ENCODE measurements at regions not wholly inside any gene's neighbourhood (a gene's known extent, or its start where the extent isn't known, plus 50 kb on each side); places are given as distances from the start of the nearest gene placed in this dataset.

- WGBS, 5 donors, result 83 to 95% (median 88%) methylated on average over 5 of the region's 5 CpGs
- intact Hi-C loops (cut with DNase I; ENCODE audit: low total_unique reads), result no loop called here
Observed at GRCh38 chr21:35908311-35909078, 151.8 kb downstream of the SETD4 start.

DNA sequence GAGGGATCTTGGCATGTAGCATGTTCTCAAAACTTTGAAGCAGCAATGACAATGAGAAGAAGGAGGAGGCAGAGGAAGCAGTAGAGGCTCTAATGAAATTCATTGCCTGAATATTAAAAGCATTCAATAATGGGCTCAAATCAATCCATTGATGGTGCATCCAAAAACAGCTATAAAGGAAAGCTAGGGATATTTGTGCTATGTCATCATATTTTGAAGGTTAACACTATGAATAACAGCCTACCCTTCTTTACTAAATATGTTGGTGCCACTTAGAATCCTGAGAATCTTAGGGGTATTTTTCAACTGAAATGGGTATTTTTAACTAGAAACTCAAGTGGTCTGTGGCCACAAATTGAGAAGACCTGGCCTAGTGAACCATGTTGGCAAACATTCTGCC lies 153.7 kb downstream of the SETD4 start:
- Histone ChIP-seq H3K27me3 (replicated peaks in 1 of 7) (no peaks in the 10 kb centered on the region), H3K36me3 (no peaks in the 10 kb centered on the region), H3K4me1 (no peaks in the 10 kb centered on the region), H3K9me3 (no peaks in the 10 kb centered on the region), H3K4me3 (no peak overlapping the region), H3K27ac (no peak overlapping the region)
- TF ChIP-seq POLR2A (IDR thresholded peaks at IDR 0.05) (no peak), POLR2AphosphoS5 (IDR thresholded peaks at IDR 0.05) (no peak)
- TF ChIP-seq, protein P1, sequence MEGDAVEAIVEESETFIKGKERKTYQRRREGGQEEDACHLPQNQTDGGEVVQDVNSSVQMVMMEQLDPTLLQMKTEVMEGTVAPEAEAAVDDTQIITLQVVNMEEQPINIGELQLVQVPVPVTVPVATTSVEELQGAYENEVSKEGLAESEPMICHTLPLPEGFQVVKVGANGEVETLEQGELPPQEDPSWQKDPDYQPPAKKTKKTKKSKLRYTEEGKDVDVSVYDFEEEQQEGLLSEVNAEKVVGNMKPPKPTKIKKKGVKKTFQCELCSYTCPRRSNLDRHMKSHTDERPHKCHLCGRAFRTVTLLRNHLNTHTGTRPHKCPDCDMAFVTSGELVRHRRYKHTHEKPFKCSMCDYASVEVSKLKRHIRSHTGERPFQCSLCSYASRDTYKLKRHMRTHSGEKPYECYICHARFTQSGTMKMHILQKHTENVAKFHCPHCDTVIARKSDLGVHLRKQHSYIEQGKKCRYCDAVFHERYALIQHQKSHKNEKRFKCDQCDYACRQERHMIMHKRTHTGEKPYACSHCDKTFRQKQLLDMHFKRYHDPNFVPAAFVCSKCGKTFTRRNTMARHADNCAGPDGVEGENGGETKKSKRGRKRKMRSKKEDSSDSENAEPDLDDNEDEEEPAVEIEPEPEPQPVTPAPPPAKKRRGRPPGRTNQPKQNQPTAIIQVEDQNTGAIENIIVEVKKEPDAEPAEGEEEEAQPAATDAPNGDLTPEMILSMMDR (IDR thresholded peaks at IDR 0.05 in 8 of 11, conservative IDR thresholded peaks at IDR 0.05 in 3 of 11), result no peak
- intact Hi-C loops (cut with DNase I; ENCODE audit: low total_unique reads), result no loop called here
- no peak for DNase-seq

More at GRCh38 chr21:35908311-35909078, 151.8 kb downstream of the SETD4 start:
- no peak for DNase-seq
- TF ChIP-seq POLR2A (IDR thresholded peaks at IDR 0.05), result no peak
- TF ChIP-seq POLR2AphosphoS5 (IDR thresholded peaks at IDR 0.05), result no peak
- TF ChIP-seq, protein P1 (IDR thresholded peaks at IDR 0.05 in 8 of 11, conservative IDR thresholded peaks at IDR 0.05 in 3 of 11), result no peak
- Histone ChIP-seq H3K9me3 (no peaks in the 10 kb centered on the region), H3K27ac (no peak overlapping the region), H3K27me3 (replicated peaks in 1 of 7) (no peaks in the 10 kb centered on the region), H3K4me1 (no peaks in the 10 kb centered on the region), H3K36me3 (no peaks in the 10 kb centered on the region), H3K4me3 (no peak overlapping the region)

DNA sequence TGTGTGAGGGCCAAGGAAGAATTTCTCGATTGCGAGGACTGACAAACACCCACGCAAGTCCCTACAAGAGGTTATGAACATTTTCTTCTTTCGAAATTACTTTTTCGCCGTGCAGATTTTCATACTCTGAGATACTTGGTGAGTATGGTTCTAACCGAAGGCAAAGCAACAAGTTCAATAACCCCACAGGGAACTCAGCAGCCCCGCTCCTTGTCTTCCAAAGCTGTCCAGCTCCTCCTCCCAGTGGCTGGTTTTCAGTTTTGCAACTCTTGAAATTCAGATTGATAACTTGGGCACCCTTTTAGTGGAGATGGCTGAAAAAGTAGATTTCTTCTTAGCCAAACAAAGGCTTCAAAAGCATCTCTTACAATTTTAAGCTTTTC lies 154.4 kb downstream of the SETD4 start:
- intact Hi-C loops (cut with DNase I; ENCODE audit: low total_unique reads), result no loop called here

More for the DNA sequence above, 154.4 kb downstream of the SETD4 start:
- 82 to 93% (median 91%) methylated on average over 8 of the region's 8 CpGs for WGBS, 5 donors
- no peak for DNase-seq
- H3K36me3 ChIP-seq, result no peaks in the 10 kb centered on the region
- peak overlapping the region in 4 of 8 donors; percentile 32 to 73 (median 68) for H3K27ac ChIP-seq
- no peaks in the 10 kb centered on the region for H3K27me3 ChIP-seq (replicated peaks in 1 of 7)
- TF ChIP-seq POLR2AphosphoS5 (IDR thresholded peaks at IDR 0.05) (no peak), POLR2A (IDR thresholded peaks at IDR 0.05) (no peak)
- TF ChIP-seq, protein P1 (IDR thresholded peaks at IDR 0.05 in 8 of 11, conservative IDR thresholded peaks at IDR 0.05 in 3 of 11), result no peak
- H3K4me3 ChIP-seq, result no peak overlapping the region
- H3K9me3 ChIP-seq, result no peaks in the 10 kb centered on the region
- no peaks in the 10 kb centered on the region for H3K4me1 ChIP-seq

Measured in spleen (tissue), 11 donors.